DND-41 (cell line): ENCODE measurements at regions not wholly inside any gene's neighbourhood (a gene's known extent, or its start where the extent isn't known, plus 50 kb on each side); places are given as distances from the start of the nearest gene placed in this dataset.

Experiments used
- ATAC-seq: fragments of 200-7000 bp; cut with Tn5 transposase; 3 replicates; pipeline ENCODE4 v1.9.1; 2021; ENCODE audit warnings: low read depth; ENCODE audit not compliant: insufficient read depth
- DNase-seq: peaks from one replicate; pipeline ENCODE4 v3.0.0-alpha.2; 2020
- H2AFZ ChIP-seq: 2 replicates; pipeline ENCODE4 v1.6.0; 2012; ENCODE audit warnings: low read depth, low read length
- H3K27ac ChIP-seq: 2 replicates; pipeline ENCODE4 v1.5.1; 2012; ENCODE audit warnings: low read length, inconsistent platforms
- H3K27me3 ChIP-seq: fragments of 200-600 bp; sonication (generic); 2 replicates; pipeline ENCODE4 v1.6.0; 2012; ENCODE audit warnings: low read length, mild to moderate bottlenecking, inconsistent platforms; ENCODE audit not compliant: insufficient read depth, poor library complexity
- H3K36me3 ChIP-seq: 2 replicates; pipeline ENCODE4 v1.5.1; 2012; ENCODE audit warnings: low read length, inconsistent platforms; ENCODE audit not compliant: insufficient read depth
- H3K4me1 ChIP-seq: 2 replicates; pipeline ENCODE4 v1.5.1; 2012; ENCODE audit warnings: mild to moderate bottlenecking, low read length; ENCODE audit not compliant: insufficient read depth
- H3K4me2 ChIP-seq: 2 replicates; pipeline ENCODE4 v1.6.0; 2012; ENCODE audit warnings: mild to moderate bottlenecking, moderate library complexity, low read length, inconsistent platforms; ENCODE audit not compliant: insufficient read depth
- H3K4me3 ChIP-seq, 2 experiments: fragments of 200-600 bp in 1 of 2; shearing (Covaris generic) in 1 of 2; 2 replicates each; pipeline ENCODE4 v1.5.1; 2012 to 2016; ENCODE audit warnings: inconsistent platforms in 2 of 2, low read length in 2 of 2, mild to moderate bottlenecking in 2 of 2, low read depth in 1 of 2, moderate library complexity in 1 of 2
- H3K79me2 ChIP-seq: 2 replicates; pipeline ENCODE4 v1.6.0; 2012; ENCODE audit warnings: low read length, inconsistent platforms; ENCODE audit not compliant: insufficient read depth
- H3K9ac ChIP-seq: 2 replicates; pipeline ENCODE4 v1.6.0; 2012; ENCODE audit warnings: low read depth, mild to moderate bottlenecking, inconsistent platforms, low read length, moderate library complexity
- H3K9me3 ChIP-seq: 2 replicates; pipeline ENCODE4 v1.5.1; 2012; ENCODE audit warnings: low read length, moderate library complexity, mild to moderate bottlenecking, inconsistent platforms; ENCODE audit not compliant: insufficient read depth, severe bottlenecking
- H4K20me1 ChIP-seq: 2 replicates; pipeline ENCODE4 v1.6.0; 2012; ENCODE audit warnings: low read length; ENCODE audit not compliant: insufficient read depth
- EZH2 ChIP-seq: IDR thresholded peaks from 3 replicates; pipeline ENCODE4 v1.6.1; 2012; ENCODE audit warnings: borderline replicate concordance, low read depth, mild to moderate bottlenecking, moderate library complexity, low read length, inconsistent platforms; ENCODE audit not compliant: severe bottlenecking
- TF ChIP-seq, protein P1 (sequence below): IDR thresholded peaks from 2 replicates; pipeline ENCODE4 v1.5.1; 2012; ENCODE audit warnings: borderline replicate concordance, low read length, moderate library complexity, mild to moderate bottlenecking; ENCODE audit not compliant: poor library complexity, severe bottlenecking; ENCODE audit errors: extremely low read depth

DNA sequence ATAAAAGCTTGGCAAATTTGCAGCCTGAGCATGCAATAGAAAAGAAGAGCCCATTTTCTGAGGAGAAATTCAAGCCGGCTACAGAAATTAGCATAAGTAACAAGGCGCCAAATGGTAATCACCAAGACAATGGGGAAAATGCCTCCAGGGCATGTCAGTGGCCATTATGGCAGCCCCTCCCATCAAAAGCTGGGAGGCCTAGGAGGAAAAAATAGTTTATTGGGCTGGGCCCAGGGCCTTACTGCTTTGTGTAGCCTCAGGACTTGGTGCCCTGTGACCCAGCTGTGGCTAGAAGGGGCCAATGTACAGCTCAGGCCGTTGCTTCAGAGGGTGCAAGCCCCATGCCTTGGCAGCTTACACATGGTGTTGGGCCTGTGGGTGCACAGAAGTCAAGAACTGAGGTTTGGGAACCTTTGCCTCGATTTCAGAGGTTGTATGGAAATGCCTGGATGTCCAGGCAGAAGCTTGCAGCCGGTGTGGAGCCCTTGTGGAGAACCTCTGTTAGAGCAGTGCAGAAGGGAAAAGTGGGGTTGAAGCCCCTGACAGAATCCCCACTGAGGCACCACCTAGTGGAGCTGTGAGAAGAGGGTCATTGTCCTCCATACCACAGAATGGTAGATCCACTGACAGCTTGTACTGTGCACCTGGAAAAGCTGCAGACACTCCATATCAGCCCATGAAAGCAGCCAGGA lies 328.5 kb upstream of the MAP3K7 start:
- ATAC-seq (no peak), DNase-seq (no peak)
- no peaks in the 10 kb centered on the region for H3K79me2 ChIP-seq
- H2AFZ ChIP-seq: no peak overlapping the region
- H3K27me3 ChIP-seq: no peaks in the 10 kb centered on the region
- TF ChIP-seq, protein P1, sequence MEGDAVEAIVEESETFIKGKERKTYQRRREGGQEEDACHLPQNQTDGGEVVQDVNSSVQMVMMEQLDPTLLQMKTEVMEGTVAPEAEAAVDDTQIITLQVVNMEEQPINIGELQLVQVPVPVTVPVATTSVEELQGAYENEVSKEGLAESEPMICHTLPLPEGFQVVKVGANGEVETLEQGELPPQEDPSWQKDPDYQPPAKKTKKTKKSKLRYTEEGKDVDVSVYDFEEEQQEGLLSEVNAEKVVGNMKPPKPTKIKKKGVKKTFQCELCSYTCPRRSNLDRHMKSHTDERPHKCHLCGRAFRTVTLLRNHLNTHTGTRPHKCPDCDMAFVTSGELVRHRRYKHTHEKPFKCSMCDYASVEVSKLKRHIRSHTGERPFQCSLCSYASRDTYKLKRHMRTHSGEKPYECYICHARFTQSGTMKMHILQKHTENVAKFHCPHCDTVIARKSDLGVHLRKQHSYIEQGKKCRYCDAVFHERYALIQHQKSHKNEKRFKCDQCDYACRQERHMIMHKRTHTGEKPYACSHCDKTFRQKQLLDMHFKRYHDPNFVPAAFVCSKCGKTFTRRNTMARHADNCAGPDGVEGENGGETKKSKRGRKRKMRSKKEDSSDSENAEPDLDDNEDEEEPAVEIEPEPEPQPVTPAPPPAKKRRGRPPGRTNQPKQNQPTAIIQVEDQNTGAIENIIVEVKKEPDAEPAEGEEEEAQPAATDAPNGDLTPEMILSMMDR: no peak
- TF ChIP-seq EZH2: no peak
- no peaks in the 10 kb centered on the region for H3K36me3 ChIP-seq
- no peak overlapping the region for H3K4me3 ChIP-seq
- no peak overlapping the region for H3K27ac ChIP-seq
- H4K20me1 ChIP-seq: no peaks in the 10 kb centered on the region
- H3K9ac ChIP-seq: no peak overlapping the region
- H3K4me2 ChIP-seq: no peak overlapping the region
- H3K4me1 ChIP-seq: no peaks in the 10 kb centered on the region
- peaks cover 8% of the 10 kb centered on the region for H3K9me3 ChIP-seq

DNA sequence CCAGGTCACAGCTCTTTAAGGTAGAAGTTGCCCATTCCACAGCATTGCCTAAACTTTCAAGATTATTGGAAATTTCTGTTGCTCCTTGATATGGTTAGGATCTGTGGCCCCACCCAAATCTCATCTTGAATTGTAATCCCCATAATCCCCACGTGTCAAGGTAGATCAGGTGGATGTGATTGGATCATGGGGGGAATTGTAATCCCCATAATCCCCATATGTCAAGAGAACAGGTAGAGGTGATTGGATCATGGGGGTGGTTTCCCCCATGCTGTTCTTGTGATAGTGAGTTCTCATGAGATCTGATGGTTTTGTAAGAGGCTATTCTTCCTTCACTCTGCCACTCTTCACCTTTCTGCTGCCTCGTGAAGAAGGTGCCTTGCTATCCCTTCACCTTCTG lies 327.4 kb upstream of the MAP3K7 start:
- Histone ChIP-seq H3K4me3 (no peak overlapping the region), H3K27ac (no peak overlapping the region), H3K4me1 (no peaks in the 10 kb centered on the region), H3K9me3 (peaks cover 8% of the 10 kb centered on the region), H4K20me1 (no peaks in the 10 kb centered on the region), H3K79me2 (no peaks in the 10 kb centered on the region), H3K27me3 (no peaks in the 10 kb centered on the region), H3K36me3 (no peaks in the 10 kb centered on the region), H2AFZ (no peak overlapping the region), H3K4me2 (no peak overlapping the region), H3K9ac (no peak overlapping the region)
- no peak for ATAC-seq
- TF ChIP-seq EZH2: no peak
- TF ChIP-seq, protein P1: no peak
- no peak for DNase-seq

DNA sequence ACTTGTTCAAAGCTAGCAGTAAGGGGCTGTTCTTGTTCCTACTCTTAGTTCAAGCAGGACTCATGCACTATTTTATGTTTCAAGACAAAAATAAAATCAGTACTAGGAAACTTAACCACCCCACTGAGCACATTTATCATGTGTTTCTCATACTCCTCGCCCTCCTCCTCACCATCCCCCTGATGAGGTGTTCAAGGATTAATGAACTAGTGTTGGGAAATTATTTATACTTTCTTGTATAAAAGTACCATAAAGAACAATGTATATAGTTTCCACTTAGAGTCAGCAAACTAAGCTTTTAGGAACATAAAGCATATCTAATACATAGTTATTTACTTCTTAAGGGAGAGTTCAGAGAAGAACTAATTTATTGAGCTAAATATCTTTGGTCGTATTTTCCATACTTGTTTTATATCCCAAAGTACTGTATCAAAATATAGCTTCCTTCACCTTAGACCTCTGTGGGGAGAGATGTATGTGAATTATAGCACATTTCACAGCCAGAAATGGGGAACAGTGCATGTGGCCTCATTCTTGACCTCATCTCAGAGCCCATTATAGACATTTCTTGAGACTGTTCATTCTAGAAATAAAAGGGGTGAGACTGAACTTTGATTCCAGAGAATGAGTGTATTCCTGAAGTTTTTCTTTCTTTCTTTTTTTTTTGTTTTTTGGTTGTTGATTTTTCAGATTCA lies 326.5 kb upstream of the MAP3K7 start:
- no peak for TF ChIP-seq EZH2
- TF ChIP-seq, protein P1: no peak
- H3K4me3 ChIP-seq: no peak overlapping the region
- ATAC-seq (no peak), DNase-seq (no peak)
- H3K9ac ChIP-seq: no peak overlapping the region
- peaks cover 8% of the 10 kb centered on the region for H3K9me3 ChIP-seq
- H3K36me3 ChIP-seq: no peaks in the 10 kb centered on the region
- no peak overlapping the region for H3K27ac ChIP-seq
- H3K4me2 ChIP-seq: no peak overlapping the region
- H3K27me3 ChIP-seq: no peaks in the 10 kb centered on the region
- H3K4me1 ChIP-seq: no peaks in the 10 kb centered on the region
- no peak overlapping the region for H2AFZ ChIP-seq
- H4K20me1 ChIP-seq: no peaks in the 10 kb centered on the region
- no peaks in the 10 kb centered on the region for H3K79me2 ChIP-seq
